Hematopoietic multipotent progenitor cell treated with erythropoietin and hydrocortisone succinate and interleukin-3 and kit ligand, for 8 days (in vitro differentiated cells): ENCODE measurements at regions not wholly inside any gene's neighbourhood (a gene's known extent, or its start where the extent isn't known, plus 50 kb on each side); places are given as distances from the start of the nearest gene placed in this dataset.

Source experiments
- DNase-seq: peaks from one replicate; pipeline ENCODE4 v3.0.0-alpha.2; 2015

DNA sequence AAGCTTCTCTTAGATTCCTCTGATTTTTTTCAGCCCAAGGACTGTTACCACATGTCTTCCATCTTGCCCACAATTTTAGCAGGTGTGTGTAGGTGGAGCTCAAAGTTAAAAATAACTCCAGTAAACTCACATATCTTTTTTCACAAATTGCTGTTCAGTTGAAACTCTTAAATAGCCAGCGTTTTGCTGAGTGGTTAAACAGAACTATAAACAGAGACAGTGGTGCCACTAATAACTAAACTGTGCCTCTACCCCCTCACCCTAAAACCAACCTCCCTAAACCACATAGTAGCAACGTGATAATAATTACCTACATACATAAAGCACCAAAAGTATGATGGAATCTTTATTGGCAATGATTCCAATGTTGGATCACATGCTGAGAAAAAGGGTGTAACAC is 525.1 kb downstream of the PDCD6IP start:
- DNase-seq = no peak

DNA sequence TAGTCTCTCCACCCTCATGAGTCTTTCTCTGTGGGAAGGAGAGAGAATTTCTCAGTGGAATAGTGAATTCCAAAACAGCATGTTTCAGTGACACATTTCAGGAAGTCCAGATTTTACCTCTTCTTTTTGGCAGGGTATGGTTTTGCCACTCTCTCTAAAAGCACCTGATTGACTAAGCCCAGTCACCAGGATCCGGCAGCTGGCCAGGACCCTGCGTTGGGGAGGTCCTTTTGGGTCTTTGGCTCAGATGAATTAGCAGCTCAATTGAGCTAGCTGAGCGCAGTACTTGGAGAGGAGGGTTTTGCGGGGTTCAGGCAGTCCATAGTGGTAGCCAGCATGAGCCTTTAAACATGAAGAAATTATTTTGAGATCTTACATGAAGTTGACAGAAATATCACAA is 548.2 kb downstream of the PDCD6IP start:
- DNase-seq = no peak

DNA sequence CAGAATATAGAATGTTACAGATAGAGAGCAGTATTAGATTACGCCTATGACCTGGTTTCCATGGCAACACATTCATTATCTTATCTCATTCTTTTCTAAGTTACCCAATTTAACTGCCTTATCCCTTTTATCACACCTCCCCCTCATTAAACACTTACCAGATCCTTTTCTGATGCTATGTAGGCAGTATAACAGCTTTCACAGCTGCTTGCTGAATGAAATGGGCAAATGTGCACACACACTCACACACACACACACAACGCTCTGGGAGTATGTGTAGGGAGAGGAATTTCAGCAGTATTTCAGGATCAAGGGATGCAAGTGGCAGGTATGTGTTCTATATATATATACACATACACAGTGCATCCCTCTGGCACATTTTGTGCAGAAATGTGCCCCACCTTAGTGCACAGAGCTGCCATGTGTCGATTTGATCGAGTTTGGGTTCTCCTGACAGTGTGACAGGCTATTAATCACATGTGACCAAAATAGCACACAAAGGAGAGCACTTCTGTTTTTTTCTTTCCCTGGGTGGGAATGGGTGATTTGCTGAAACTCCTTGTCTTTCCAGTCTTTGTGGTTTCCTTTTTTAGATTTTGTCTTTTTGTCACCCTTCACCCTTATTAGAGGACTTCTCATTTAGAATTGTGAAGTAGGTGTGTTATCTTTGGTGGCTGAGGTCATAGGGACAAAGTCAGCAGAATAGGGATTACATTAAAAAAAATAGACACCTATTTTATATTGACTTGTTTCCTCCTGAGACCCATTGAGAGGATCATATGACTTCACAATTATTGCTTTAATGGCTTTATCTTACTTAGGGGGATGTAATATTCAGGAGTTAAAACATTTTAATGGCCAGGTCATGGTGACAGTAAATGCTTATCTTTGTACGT is 553.7 kb downstream of the PDCD6IP start:
- DNase-seq = no peak

DNA sequence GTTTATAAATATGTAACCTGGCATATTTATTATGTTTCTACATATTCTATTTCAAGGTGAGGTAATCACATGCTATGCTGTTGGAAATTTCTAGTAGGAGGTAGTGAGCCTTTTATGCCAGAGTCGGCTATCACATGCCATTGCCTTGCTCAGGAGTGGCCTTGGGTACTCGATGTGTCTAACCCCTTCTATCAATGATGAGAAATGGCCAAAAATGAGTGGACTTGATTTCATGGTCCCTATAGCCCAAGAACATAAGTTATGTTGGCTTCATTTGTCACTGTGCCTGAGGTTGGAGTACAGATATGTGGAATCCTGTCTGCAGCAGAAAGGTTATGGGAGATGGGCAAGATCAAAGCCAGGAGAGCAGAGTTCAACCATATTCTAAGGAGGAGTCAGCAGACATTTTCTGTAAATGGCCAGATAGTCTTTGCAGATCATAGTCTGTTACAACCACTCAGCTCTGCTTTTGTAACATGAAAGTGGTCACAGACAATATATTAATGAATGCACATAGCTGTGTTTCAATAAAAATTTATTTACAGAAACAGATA is 554.4 kb downstream of the PDCD6IP start:
- no peak for DNase-seq

DNA sequence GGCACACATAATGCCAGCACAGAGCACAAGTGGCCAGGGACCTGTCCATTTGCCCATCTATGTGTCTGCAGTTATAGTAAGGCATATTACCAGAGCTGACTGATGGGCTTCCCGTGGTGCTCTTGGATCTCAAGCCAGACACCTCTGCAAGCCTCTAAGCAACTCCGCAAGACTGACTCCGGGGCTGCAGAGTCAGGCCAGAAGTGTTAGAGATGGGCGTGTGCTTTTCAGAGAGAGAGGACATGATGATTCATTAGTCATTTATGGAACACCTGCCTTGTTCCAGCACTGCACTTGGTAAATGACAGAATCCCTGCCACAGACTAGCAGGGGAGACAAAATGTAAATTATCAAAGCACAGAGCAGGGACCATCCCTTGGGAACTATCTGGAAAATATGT is 559.0 kb downstream of the PDCD6IP start:
- DNase-seq = no peak

DNA sequence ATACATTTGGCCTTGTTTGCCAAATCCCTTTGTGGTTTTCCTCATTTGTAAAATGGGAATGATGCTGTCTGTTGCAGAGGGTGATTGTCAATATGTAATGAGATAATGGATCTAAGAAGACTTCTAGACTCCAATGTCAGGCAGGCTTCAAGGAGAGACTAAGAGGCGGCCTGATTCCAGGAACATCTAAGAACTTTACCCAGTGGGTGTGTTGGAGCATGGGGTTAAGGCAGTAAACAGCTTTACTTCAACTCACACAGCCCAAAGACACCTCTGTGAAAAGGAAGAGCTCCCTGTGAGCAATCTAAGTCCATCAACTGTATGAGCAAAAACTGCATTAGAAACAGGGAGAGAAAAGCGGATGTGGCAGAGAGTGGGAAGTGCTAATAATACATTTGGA is 560.6 kb downstream of the PDCD6IP start:
- DNase-seq = no peak

DNA sequence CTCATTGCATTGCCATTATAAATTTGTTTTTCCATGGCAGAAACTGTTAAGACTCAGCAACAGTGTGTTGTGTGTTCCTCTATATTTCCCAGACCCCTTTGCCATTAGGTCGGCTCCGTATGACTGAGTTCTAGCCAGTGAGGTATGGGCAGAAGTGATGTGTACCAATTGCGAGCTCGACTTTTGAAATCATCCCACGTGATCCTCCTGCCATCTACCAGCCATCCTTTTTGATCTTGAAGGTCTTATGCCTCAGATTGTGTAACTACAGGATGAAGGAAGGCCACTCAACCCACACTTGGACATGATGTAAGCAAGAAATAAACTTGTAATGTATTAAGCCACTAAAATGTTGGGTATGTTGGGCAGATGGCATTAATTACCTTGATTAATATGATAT is 562.3 kb downstream of the PDCD6IP start:
- no peak for DNase-seq

DNA sequence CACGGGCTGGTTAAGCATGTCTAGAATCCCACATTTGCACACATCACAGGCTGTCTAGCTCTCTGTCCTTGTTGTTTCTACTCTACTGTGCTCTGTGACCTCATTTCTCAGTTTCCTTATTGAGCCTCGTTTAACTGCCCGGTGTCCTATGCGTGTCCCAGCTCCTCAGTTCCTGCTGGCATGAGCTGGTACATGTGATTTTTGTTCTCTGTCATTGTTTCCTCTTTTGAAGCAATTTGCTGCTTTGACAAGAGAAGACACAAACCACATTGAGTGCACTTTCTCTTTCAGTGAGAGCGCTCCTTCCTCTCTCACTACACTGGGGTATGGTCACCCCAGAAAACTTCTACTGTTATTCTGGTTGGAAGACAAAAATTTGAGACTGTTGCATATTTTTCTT is 563.5 kb downstream of the PDCD6IP start:
- no peak for DNase-seq

DNA sequence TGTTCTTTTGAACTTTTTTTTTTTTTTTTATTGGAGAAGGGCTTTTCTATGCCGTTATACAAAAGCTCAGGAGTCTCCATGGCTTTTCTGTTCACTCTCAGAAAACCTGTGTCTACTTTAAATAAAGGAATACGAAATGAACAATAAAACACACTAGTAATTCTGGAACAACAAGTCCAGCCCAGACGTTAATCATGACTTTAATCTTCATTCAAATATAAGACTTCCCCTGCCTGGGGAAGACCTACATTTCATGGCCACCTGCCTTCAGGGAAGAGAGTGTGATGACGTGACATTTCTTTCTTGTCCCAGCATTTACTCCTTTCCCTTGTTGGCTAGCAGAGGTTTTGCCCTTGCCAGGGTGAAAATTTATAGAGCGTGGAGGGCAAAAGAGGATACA is 564.5 kb downstream of the PDCD6IP start:
- no peak for DNase-seq

DNA sequence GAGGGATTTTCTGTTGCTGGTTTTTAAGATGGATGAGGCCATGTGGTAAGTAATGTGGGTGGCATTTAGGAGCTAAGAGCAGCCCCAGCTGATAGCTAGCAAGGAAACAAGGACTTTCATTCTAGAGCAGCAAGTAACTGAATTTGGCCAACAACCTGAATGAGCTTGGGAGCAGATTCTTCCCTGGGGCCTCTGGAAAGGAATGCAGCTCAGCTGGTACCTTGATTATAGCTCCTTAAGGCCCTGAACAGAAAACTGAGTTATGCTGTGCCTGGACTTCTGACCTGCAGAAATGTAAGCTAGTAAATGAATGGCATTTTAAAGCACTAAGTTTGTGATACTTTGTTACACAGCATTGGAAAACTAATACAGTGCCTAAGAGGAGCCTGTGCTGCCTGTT is 565.5 kb downstream of the PDCD6IP start:
- no peak for DNase-seq

DNA sequence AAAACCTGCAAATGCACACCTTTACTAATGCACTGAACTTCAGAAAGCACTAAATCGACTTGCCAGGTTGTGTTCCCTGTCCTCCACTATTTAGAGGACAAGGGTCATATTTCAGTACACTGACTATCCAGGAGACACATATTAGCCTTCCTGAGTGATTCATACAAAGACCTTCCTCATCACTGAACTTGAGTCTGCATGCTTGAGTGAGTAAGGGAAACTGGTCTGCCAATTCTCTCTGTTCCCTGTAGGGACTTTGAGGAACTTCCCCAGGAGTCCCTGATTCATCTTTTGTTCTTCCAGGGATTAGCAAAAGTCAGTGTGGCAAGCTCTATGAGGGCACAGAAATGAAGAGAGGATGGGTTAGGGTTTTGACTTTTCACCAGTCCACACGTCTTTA is 565.9 kb downstream of the PDCD6IP start:
- DNase-seq = no peak

DNA sequence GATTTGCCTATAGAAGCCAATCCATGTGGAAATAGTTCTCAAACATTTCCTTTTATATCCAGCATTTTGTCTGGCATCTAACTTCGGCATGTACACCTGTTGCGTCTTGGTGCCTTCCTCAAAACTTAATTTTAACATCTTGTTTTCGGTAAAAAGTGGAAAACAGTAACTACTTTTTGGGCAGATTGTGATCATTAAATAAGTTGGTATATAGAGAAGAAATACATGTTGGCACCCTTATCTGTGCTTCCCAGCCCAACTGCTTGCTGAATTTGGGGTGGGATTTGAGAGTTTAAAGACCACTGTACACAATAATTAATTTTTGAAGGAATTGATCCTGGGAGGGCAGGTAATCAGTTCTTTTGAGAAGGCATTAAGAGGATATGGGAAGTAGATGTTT is 566.8 kb downstream of the PDCD6IP start:
- DNase-seq = no peak

DNA sequence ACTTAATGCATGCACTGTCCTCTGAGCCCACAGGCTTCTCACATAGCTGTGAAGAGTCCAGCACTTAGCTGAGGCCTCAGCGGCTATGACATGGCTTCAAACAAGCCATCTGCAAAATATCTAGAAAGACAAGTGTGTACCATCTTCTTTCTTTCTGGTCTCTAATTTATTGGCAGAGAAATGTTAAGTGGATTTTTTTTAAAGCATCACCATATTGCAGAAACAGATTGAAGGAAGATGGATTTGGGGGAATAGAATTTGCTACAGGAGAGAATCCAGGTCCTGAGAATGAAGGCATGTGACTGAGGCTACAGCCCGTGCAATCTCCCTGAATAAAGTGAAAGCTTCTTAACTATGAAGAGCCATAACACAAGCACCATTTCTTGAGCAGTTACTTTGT is 567.3 kb downstream of the PDCD6IP start:
- DNase-seq = no peak

DNA sequence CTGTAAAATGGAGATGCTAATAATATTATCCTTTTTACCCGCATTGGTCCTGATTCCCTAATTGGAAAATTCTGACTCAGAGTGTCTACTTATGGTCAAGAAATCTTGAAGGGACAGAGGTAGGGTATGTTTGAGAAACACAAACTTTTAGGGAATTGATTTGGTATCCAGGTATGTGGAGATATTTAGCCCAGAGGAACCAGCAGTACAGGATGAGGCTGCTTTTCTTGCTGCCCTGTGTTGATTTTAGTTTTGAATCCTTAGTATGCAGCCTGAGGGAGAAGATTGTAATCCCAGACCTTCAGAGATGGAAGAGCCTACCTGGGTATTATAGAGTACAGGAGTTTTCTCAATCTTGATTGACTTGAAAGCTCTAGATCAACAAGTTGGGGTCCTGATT is 569.1 kb downstream of the PDCD6IP start:
- DNase-seq = no peak

DNA sequence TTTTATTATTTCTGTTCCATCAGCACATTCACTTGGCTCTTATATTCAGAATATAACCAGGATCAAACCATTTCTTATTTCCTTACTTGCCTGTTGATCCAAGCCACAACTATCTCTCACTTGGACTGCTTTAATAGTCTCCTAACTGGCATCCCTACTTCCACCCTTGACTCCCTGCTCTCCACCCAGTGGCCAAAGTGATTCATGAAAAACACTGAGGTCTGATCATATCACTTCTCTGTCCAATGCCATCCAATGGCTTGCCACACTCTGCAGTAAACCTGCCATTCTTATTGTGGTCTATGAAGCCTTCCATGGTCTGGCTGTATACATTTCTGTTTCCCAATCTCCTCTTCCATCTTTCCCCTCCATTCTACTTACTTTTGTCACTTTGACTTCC is 576.1 kb downstream of the PDCD6IP start:
- DNase-seq = no peak

DNA sequence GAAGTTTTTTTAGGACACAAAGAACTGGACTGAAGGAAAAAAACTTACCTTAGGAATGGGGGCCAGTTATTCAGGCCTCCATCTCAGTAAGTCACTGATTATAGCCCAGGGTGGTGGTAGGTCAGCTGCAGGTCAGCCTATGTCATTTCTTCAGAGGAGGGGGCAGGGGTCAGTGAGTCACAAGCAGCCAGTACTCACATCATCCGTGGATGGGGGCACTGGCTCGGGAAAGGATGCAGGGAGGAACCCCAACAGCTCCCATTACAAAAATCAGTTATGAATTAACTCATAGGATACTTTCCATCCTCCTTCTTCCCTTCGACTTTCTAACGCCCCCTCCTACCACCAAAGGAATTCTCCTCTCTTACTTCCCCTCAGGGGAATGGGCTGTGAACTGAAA is 578.3 kb downstream of the PDCD6IP start:
- no peak for DNase-seq

DNA sequence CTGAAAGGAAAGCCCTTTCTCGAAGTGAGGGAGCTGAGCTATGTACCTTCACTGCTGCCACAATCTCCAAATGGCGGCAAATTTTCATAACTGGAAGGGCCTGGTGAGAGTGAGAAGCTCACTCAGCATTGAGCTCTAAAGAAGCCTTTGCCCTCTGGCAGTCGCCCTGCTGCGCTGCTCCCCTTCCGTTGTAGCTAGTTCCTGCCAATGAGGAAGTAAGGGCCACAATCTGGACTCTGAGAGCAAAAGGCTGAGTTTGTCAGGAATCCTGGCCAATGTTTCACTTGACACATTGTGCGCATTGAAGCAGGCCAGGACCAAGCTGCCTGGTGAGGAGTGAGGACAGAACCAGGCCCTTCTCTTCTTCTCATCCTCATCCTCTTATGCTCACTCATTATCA is 579.5 kb downstream of the PDCD6IP start:
- DNase-seq = no peak

DNA sequence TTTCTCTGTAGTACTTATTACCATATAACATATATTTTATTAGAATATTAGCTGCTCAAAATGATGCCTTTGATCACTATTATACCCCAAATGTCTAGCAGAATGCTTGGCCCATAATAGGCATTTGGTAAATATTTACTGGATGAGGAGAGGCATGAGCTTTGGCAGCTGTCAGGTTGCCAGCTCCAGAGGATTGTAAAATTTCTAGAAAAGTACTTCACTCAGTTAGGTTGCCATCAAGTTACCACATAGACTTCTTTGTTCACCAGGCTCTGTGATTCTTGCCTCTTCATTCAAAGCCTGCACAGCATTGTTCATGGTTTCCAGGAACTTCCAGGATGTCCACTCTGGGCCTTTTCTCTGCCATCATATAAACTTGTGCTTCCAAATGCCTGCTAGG is 582.8 kb downstream of the PDCD6IP start:
- DNase-seq = no peak

DNA sequence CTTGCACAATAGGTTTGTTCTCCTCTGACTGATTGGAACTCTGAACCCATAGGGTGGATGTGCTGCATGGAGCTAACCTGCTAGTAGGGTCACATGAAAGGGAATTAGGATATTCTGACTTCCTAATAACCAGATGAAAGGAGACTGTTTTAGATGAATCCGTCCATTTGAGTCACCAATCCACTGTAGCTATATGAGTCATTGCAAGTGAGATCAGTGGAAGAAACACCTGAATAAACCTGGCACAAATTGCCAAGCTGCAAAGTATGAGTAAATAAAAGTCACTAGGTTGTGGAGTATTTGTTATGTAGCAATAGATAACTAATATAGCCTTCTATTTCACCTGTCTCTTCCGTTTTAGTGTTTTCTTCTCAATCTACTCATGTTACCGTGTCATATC is 584.4 kb downstream of the PDCD6IP start:
- DNase-seq = no peak

DNA sequence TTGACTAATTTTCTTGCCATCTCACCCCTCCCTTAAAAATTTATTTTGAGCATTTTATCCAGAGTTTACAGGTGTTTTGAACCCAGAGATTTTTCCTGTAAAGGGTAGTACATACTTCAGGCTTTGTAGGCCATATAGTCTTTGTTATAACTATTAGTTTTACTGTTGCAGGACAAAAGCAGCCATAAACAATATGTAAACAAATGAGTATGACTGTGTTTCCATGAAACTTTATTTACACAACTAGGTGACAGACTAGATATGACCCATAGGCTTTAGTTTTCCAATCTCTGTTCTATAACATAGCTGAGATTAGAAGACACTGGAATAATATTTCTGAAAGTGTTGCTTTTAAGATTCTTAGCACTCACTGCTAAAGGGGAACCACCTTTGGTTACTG is 587.9 kb downstream of the PDCD6IP start:
- DNase-seq = no peak

DNA sequence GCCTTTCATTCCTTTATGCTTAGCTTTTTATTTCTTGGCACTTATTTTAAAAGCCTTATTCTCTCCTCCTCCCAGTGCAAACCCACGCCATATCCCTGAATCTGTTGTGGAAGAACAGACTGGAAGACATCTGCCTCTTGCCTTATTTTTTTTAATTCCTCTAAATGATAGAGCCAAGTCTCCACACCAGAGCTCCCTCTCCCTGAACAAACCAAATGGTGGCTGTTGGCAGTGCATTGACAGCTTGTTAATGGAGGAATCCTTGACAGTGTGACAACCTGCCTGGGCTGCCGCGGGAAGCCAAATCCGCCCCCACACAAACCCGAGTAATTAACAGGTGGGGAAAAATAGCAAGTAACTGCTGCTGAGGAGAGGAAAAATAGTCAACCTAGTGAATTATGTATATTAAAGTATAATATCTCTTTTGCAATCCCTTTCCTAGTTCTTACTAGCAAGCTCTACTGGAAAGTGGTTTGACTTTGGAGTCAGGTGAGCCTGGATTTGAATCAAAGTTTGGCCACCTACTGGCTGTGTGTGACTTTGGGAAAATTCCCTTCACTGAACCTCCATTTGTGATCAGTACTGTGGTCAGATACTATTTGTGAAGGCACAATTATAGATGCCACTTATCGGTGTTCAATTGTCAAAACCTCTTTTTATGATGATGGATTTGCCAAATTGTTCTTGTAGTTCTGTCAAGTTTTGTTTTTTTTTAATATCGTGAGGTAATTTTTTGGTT is 589.6 kb downstream of the PDCD6IP start:
- no peak for DNase-seq

DNA sequence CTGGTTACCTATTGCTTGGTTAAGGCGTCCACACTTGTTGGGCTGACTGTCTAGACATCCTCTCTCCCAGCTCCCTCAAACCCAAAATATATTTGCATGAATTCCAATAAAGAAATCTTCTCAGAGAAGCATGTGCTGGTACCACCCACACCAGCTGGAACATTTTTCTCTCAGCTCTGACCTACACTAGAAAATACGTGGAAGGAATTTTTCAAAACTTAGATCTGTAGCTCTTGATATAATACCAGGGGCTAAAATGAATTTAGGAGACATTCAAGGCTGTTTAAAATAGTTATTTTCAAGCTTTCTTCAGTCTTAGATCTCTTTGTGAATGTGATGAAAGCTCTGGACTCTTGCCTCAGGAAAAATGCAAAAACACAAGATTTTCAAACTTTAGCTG is 590.4 kb downstream of the PDCD6IP start:
- DNase-seq = no peak

DNA sequence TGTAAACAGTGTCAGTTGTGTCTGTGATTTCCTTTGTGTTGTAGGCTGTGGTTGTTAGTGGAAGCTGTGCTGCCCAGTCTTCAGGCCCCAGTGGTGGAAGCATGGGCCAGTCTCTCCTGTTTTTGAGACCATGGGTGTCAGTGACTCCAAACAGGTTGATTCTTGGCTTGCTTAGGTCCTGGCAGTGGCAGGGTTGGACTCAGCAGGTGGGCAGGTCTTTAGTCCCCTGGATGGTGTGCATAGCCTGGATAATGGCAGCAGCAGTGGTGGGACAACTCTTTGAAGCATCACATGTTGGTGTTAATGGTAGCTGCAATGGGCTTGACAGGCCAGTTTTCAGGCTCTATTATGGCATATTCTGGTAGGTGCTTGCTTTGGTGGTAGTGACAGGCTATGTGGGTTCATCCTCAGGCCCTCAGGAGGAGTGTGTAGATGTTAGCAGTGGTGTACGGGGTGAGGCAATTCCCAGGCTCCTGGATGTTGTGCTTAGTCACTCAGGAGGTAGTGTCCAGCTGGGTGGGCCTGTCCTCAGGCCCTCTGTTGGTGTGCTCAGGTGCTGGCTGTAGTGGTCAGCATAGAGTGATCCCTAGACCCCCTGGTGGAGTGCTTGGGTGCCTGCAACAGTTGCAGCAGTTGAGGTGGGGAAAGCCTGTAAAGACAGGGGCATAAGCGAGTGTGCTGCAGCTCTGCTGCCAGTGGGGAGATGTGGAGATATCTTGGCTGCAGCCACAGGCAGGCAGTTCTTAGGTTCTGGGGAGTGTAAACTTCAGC is 596.7 kb downstream of the PDCD6IP start:
- DNase-seq = no peak
